C1 segment of cervical spinal cord (tissue), 14 donors: ENCODE measurements at regions not wholly inside any gene's neighbourhood (a gene's known extent, or its start where the extent isn't known, plus 50 kb on each side); places are given as distances from the start of the nearest gene placed in this dataset.

Source experiments
- DNase-seq, 14 donors: peaks; one replicate each; lab custom pipeline; 2025; lab: John Stamatoyannopoulos, UW

DNA sequence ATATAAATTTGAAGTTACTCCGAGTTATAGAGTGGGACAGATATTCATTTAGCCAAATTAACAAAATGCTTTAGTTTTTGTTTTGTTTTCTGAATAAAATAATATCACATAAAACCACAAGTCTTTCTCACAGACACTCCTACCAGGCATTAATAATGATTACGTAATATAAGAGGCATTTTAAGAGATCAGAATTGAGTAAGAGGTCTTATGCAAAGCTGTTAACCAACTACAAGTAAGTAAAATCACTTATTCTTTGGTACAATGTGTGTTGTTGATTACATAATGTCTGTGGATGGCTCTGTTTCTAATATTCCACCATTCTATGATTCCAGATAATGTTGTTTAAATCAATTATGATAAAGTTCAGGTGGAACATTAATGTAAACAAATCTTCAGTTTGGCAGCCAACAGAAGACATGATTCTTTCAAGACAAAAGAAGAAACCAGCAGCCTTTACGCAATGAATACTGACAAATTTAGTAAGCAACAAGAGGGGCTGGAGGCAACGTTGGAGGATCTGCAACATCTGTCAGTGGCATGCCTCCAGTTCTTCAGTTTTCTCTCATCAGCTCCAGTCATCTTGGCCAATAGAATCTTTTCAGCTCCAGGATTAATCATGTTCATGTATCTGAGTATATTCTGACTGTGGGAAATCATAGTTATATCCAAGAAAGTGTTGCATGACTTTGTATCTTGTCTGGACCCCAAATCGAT, 403.8 kb downstream of the SLITRK5 start:
- DNase-seq, result no peak

DNA sequence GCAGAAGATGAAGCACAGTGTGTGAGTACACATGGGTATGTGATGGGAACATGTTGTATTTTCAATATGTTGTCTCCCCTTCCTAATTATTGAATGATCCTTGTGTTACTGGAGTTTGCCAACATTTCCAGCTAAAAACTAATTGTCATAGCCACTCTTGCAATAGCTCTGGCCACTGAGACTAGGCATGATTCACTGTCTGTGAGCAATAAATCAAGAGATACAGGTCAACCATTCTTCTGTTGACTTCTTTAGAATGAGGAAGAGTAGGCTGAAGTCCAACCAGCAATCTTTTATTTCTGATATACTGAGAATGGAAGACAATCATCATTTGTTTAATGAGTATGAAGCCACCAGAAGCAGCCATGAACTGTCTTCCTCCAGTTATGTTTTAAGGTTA, 413.9 kb downstream of the SLITRK5 start:
- DNase-seq, result no peak

DNA sequence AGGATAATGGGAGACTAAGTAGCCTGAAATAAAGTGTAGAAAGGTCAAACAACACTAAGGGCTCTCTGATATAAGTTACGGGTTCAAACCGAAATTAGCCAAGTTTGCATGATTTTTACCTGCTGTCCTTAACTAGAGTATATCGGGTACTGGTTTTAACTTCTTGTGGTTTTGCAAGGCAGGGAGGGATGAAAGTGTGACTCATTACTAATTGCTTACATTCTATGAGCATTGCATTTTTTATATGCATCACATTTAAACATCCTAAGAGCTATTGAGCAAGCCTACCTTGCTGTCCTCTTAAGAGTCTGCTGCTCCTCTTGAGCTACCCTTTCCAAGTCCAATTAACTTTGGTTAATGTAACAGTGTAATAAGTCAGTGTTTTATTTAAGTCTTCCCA, 415.4 kb downstream of the SLITRK5 start:
- DNase-seq, result no peak

DNA sequence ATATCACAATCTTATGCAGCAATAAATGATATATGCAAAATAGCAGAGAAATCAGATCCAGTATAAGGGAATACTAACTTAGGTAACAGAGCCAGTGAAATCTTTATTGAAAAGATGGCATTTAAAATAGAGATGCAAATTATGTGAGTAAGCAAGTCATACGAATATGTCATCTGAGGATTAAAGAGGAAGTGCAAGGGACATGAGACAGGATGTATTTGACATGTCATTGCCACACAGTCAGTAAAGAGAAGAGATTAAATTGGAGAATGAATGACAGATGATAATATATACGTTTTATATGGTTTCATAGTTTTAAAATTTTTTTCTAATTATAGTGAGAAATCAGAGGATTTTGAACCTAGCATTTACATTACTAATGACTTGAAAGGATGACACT, 426.4 kb downstream of the SLITRK5 start:
- no peak for DNase-seq

DNA sequence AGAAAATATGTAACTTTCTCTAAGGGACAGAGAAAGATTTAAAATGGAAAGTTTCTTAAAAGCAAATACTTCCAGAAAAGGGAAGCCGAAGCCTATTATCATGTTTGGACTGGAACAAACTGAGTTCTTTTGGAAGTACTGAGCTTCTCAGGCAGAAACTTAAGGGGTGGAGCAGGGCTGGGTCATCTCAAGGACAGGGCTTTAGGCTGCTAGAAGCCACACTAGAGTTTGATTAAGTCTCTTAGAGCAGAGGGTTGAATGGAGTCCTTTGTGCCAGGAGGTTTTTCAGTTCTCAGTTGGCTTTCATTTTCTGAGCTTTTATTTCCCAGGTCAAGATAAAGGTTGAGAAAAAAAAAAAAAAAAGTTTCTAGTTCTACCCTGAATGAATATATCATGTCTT, 432.7 kb downstream of the SLITRK5 start:
- DNase-seq, result no peak

DNA sequence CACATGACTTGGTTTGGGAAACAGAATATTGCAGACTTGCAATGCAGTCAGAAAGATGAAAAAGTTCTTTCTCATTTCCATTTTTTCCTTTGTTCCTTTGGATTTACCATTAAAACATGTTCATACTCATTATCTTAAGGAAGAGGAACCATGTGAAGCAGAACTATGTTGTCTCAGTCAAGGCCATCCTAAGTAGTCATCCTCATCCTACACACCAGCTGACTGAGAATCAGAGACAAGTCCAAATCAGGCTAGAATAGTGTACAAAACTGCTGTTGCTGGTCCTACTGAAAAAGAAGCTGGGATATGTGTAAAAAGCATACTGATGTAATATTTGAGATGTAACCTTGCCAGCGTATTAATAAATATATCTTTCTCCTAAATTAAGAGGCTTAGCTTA, 433.4 kb downstream of the SLITRK5 start:
- DNase-seq, result no peak

DNA sequence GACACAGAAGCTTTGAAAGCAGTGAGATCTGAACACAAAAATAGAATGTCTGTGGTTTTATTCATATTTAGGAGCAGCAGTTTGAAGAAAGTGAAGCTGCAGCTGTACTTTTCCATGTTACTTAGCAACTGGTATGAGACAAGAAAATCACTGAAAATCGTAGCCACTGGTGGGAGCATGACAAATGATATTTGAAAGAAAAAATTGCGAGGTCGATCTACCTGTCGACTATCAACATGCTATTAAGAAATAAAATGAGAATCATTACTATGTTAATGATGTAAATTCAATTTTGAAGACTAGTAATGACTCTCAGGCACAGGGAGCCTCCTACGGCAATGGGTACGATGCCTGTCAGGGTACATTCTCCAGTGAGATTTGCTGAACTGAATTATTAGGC, 436.4 kb downstream of the SLITRK5 start:
- no peak for DNase-seq

DNA sequence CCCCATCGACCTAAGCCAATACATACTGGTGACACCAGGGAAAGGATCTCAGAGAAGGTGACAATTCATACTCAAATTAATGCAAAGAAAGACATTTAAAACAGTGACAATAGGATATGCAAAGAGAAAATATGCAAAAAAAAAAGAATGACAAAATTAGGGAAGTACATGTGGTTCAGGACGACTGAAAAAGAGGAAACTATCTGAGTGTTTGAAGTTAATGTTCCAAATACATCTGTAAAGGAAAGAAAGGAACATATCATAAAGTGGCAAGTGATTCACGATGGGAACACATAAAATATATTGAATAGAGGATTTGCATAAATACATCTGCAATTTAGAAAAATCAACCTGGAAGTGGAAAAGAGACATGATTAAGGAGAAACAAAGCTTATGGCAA, 441.4 kb downstream of the SLITRK5 start:
- no peak for DNase-seq

DNA sequence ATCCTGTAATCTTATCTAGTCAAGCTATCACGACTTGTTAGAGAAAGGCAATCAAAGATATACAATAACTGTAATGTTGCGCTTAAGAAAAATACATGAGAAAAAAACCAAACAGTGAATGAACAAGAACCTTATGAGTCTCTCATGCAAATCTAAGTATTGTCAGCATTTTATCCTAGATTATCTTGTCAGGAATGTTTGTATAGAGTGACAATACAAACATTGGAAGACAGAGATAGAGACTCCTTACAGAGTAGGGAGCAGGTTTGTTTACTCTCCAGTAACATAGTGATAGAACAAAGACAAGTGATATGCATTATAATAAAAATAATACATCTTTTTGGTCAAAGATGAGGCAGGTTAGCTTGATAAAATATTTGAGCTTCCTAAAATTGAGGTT, 444.8 kb downstream of the SLITRK5 start:
- DNase-seq, result no peak

DNA sequence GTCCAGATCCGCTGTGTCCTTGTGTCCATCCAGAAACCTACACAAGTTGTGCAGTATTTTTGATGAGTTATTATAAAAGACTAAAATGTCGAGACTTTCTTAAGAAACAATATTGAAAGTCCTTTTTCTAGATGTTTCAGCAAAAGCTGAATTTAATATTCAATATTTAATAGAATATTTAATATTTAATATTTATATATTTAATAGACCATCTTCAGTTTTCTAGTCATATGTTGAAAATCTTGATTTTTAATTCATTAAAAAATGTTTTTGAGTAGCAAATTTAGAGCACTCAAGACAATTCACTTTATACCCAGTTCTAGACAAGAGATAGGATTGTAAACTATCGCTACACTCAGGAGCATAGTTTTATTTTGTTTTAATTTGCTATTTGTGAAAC, 447.8 kb downstream of the SLITRK5 start:
- no peak for DNase-seq

DNA sequence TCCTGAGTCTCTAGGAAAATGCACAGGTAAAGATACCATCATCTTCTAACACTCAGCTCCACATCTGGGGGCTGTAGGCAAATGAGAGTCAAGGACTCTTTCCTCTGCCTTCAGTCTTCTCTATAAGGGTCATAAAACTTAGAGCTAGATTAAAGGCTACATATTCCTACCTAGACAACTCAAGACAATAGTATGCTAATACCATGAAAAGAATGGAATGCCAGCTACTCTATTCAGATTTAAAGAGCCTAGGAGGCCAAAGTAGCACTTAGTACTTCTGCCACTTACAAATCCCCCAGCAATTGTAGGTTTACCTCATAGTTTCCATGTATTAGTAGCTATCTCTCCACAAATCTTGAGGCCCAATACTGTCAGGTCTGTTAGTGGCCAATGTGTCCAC, 453.0 kb downstream of the SLITRK5 start:
- DNase-seq, result no peak

DNA sequence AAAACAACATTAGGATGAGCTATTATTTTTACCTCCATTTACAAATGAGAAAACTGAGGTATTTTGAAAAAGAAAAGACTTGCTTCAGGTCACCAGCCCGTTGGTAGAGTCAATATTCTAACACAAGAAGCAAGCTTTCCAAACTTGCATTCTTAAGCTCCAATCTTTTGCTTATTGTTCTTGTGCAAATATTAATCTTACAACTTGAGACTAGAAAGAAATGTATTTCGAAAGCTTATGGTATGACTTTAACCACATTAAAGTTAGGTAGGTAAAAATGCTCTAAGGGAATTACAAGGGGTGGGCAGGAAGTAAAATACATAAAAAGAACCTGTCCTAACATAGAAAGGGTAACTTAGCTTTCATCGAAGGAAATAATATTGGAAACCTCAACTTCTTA, 453.9 kb downstream of the SLITRK5 start:
- no peak for DNase-seq

DNA sequence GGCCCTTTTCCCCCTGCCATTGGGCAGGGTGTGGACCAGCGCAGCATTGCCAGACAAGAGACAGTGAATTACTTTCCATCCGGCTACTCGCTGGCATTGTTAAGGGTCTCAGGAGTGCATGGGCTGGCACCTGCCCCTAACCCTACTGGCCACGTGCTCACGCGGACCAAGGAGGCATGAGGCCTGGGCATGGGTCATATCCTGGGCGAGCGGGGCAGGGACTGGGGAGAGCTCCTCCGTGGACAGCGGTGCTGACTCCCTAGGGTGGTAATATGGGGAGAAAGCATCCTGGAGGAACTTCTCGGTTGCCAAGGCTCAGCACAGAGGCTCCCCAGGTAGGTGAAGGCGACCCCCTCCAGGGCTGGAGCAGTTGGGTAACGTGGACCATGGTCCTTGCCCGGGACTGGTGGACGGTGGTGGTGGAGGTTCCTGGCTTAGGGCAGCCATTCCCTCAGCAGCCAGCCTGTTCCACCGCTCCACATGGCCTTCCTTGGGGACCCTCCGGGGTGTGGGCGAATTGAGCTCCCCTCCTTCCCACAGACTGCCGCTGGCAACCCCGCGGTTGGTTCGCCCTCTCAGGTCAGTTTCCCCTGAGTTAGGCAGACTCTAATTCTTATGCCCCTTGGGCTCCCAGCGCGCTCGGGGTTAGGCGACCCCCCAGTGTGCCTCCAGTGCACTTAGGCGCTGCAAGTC, 465.1 kb downstream of the SLITRK5 start:
- DNase-seq, result no peak

DNA sequence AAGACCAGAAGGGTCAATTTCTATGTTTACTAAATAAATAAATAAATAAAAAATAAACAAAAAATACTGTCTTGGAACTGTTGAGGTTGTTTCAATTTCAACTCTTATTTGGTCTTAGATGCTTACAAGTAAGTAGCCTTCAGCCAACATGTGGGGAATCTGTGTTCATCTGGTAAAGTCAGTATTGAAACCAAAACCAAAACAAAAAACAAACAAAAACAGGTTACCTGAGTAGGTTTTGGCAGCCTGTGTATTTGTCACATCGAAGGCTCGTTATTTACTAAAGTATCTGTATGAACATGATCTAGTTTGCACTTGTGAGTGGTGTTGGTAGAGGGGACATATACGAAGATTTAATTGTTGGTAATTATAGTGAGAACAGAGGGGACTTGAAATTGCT, 471.5 kb downstream of the SLITRK5 start:
- no peak for DNase-seq

DNA sequence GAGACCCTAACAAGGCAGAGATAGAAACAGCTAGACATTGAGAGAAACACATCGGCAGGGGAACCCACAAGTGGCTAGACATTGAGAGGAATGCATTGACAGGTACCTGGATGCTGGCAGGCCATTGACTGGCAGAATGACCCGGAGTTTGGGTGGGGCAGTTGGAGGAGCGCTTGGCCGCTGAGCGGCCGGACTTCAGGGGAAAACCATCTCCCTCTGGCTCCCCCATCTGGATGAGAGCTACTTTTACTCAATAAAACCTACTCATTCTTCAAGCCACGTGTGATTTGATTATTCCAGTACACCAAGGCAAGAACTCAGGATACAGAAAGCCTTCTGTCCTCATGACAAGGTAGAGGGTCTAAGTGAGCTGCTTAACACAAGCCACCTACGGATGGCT, 473.4 kb downstream of the SLITRK5 start:
- DNase-seq, result no peak

DNA sequence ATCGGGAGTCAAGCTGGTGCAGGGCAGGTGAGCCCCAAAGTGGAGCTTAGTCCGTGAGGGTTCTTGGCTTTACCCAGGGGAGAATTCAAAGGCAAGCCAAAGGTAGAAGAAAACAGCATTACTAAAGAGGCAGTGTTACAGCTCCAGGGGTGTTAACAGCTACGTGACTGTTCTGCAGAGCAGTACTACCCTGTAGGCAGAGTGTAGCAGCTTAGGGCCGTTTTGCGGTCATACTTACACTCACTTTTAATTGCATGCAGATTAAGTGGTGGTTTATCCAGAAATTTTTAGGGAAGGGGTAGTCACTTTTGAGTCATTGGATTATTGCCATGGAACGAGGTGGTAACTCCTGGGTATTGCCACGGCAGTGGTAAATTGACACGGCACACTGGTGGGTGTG, 482.2 kb downstream of the SLITRK5 start:
- no peak for DNase-seq

DNA sequence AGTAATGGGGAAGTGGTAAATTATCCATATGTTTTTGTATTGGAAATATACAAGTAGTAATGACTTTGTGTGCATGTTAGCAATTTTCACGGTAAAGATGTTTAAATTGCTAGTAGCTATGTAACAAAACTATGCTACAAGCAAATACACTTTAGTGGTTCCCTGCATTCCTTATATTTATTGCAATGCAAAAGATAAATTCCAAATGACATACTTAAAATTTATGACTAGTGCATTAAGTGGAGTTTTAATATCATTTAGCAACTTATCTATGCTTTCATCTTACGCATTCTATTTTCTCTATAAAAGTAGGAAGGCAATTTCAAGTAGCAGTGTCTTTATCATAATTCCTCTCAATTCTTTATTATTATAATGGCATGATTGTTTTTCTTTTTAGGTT, 482.8 kb downstream of the SLITRK5 start:
- DNase-seq, result no peak

DNA sequence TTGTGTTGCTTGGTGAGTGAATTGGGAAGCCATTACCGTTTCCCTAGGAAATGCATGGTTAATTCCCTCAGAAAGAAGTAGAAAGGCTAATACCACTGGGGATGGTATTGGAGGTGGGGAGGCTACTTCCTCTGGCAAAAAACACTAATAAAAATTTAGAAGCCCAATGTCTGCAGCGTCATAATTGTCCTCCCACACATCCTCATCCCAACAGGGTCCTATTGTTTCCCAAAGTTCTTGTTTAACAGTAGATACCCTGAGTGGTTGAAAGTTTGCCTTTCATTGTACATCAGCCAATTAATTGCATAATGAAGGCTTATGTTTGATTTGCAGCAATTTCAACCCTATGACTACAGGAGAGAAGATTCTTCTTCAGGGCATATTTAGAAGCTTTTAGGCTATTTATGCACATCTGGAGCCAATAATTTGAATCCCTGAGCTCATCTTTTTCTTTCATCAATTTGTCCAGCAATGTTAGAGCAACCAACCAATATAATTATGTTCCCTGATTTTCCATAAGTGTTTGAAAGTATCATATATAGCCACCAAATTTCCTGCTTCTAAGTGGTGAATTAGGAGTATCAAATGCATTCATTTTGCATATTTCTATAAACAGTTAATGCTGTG, 491.0 kb downstream of the SLITRK5 start:
- DNase-seq, result no peak

DNA sequence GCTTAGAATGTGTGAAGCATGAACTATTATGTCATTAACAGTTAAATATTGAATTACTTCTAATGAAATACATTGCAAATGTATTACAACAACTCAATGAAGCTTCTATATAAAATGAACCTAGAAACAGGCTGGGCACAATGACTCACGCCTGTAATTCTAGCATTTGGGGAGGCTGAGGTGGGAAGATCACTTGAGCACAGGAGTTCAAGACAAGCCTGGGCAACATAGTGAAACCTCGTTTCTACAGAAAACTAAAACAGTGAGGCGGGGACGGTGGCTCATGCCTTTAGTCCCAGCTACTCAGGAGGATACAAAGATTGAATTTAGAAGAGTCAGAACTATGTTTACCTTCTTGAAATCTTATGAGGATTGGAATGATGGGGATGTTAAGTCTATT, 505.1 kb downstream of the SLITRK5 start:
- DNase-seq, result no peak

DNA sequence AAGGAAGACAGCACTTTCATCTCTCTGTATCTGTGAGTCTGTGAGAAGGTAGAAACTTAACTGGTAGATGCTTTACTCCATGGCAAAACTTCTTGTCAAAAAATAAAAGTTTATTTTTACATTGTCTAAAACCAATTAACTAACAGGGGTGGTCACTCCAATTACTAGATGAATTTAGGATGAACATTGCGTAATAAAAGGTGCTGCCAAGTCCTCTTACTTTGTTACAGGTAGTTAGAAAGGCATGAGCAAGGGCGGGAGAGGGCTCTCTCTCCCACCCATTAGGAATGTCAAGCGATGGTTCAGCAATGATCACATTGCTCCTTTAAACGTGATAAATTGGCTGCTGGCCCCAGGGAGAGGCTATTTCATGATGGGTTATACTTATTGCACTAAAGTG, 512.3 kb downstream of the SLITRK5 start:
- no peak for DNase-seq

DNA sequence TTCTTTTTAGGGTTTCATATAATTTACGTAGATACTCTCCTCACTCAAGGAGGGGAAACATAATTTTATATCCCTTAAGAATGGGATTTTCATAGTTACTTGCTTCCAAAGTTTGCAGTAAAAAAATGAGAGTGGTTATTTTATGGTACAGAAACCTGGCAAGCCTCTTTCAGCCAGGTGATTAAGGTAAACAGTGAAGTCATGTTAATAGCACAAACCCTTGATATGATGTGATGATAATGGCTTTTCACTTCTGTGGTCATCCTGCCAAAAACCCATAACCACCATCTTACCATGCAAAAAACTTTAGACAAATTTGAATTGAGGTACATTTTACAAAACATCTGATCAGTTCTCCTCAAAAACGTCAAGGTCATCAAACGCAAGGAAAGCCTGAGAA, 517.8 kb downstream of the SLITRK5 start:
- DNase-seq, result no peak

DNA sequence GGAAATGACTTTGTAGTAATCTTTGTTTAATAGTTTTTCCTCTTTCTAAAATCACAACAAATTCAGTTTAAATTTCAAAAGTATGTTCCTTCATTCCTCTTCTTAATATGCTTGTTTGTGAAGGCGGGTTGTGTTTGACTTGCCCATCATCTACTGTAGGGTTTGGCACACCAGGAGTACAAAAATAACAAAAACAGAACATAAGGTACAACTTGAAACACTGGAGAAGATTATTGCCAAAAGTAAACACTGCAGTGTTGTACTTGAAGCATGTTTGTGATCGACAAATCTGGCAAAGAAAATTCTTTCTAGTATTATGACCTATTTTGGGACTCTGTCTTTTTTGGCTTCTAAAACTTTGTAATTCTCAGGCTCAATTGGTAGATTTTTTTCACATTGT, 518.6 kb downstream of the SLITRK5 start:
- DNase-seq, result no peak

DNA sequence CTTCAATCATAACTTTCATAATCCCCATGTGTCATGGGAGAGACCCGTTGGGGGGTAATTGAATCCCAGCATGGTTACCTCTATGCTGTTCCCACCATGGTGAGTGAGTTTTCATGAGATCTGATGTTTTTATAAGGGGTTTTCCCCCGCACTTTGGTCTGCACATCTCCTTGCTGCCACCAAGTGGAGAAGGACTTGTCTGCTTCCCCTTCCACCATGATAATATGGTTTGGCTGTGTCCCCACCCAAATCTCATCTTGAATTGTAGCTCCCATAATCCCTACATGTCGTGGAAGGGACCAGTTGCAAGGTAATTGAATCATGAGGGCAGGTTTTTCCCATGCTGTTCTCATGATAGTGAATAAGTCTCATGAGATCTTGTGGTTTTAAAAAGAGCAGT, 524.9 kb downstream of the SLITRK5 start:
- no peak for DNase-seq
